ENCODE measurements at regions not wholly inside any gene's neighbourhood (a gene's known extent, or its start where the extent isn't known, plus 50 kb on each side); places are given as distances from the start of the nearest gene placed in this dataset.
"Not testable (repeated sequence)": the region's sequence is repeated elsewhere in the genome, so short reads cannot be mapped to it uniquely, and the experiment has no call there.

DNA sequence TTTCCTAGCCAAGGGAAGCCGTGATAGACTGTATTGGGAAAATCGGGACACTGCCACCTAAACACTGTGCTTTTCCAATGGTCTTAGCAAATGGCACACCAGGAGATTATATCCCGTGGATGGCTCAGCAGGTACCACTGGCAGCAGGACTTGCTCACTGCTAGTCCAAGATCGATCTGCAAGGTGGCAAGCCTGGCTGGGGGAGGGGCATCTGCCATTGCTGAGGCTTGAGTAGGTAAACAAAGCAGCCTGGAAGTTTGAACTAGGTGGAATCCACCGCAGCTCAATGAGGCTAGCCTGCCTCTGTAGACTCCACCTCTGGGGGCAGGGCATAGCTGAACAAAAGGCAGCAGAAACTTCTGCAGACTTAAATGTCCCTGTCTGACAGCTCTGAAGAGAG lies 1262.7 kb upstream of the ZEB2 start:
- not testable (repeated sequence) for H3K4me3 ChIP-seq (ENCODE audit: low read length); H3K4me1 ChIP-seq (ENCODE audit: insufficient read depth, low read length); H3K9me3 ChIP-seq (ENCODE audit: low read depth, low read length); H3K27me3 ChIP-seq (ENCODE audit: insufficient read depth, low read length)

DNA sequence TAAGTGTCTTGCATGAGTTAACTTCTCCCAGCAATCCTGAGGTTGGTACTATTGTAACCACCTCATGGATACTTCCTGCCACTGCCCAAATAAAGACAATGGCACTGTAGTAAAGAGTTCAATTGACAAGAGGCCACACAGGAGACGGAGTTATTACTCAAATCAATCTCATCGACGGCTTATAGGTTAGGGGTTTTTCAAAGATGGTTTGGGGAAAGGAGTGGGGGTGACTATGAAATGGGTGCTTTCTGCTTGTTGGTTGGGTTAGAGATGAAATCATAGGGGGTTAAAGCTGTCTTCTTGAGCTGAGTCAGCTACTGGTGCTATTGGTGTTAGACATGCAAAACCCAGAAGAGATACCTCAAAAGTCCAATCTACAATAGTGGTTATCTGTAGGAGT lies 1258.0 kb upstream of the ZEB2 start:
- Histone ChIP-seq H3K9me3 (ENCODE audit: low read depth, low read length) (no peaks in the 10 kb centered on the region), H3K27me3 (ENCODE audit: insufficient read depth, low read length) (no peaks in the 10 kb centered on the region), H3K4me1 (ENCODE audit: insufficient read depth, low read length) (no peaks in the 10 kb centered on the region), H3K4me3 (ENCODE audit: low read length) (no peak overlapping the region)

DNA sequence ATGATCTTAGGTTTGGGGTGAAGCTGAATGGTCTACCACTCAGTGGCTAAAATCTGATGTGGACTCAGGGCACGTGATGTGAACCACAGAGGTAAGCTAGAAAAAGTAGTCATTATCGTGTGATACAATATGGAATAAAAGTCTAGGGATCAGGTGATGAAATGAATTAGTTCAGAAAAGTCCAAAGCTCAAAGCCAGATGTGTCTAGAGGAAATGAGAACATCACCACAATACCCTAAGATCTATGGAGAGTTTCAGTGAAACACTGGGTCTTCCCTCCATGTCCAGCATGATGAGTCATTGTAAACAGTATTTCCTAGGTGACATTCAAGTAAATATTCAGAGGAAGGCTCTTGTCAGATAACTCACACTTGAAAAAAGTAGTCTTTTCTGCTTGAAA lies 1257.4 kb upstream of the ZEB2 start:
- H3K9me3 ChIP-seq (ENCODE audit: low read depth, low read length), result no peaks in the 10 kb centered on the region
- no peaks in the 10 kb centered on the region for H3K4me1 ChIP-seq (ENCODE audit: insufficient read depth, low read length)
- no peak overlapping the region for H3K4me3 ChIP-seq (ENCODE audit: low read length)
- no peaks in the 10 kb centered on the region for H3K27me3 ChIP-seq (ENCODE audit: insufficient read depth, low read length)

DNA sequence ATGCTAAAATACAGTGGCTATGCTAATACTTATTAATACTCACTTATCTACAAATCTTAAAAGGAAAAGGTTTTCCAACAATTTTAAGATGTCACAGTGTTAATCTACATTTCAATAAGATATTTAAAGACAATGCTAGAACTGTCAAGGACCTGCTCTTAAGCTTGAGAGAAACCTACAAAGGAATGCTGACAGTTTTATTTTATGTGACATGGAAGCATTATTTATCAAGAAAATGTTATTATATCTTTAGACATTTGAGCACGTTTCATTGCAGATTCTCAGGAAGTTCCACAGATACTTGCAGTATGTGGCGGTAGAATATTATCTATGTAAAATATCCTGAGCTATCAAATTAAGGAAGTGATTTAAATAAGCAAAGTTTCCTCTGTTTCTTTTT lies 1255.7 kb upstream of the ZEB2 start:
- H3K4me1 ChIP-seq (ENCODE audit: insufficient read depth, low read length), result no peaks in the 10 kb centered on the region
- H3K4me3 ChIP-seq (ENCODE audit: low read length), result no peak overlapping the region
- H3K27me3 ChIP-seq (ENCODE audit: insufficient read depth, low read length), result no peaks in the 10 kb centered on the region

DNA sequence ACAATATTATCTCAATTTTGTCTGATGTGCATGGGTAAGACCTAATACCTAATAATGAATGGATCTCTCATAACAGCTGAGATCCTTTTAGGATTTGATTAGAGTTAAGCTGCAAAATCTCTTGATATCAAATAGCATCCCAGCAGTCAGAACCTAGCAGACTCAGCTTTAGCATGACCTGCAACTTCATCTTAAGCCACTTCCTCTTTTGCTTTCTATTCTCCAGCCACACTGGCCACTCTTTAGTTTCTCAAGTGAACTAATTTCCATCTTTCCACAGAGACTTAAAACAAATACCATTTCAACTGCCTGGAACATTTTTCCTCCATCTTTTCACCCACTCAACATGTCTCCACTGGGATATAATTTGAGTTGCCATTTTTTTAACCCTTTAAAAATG lies 1251.6 kb upstream of the ZEB2 start:
- no peaks in the 10 kb centered on the region for H3K4me1 ChIP-seq (ENCODE audit: insufficient read depth, low read length)
- H3K9me3 ChIP-seq (ENCODE audit: low read depth, low read length), result no peaks in the 10 kb centered on the region
- H3K27me3 ChIP-seq (ENCODE audit: insufficient read depth, low read length), result no peaks in the 10 kb centered on the region
- no peak overlapping the region for H3K4me3 ChIP-seq (ENCODE audit: low read length)

More for the DNA sequence above, 1255.7 kb upstream of the ZEB2 start:
- H3K9me3 ChIP-seq (ENCODE audit: low read depth, low read length), result no peaks in the 10 kb centered on the region

DNA sequence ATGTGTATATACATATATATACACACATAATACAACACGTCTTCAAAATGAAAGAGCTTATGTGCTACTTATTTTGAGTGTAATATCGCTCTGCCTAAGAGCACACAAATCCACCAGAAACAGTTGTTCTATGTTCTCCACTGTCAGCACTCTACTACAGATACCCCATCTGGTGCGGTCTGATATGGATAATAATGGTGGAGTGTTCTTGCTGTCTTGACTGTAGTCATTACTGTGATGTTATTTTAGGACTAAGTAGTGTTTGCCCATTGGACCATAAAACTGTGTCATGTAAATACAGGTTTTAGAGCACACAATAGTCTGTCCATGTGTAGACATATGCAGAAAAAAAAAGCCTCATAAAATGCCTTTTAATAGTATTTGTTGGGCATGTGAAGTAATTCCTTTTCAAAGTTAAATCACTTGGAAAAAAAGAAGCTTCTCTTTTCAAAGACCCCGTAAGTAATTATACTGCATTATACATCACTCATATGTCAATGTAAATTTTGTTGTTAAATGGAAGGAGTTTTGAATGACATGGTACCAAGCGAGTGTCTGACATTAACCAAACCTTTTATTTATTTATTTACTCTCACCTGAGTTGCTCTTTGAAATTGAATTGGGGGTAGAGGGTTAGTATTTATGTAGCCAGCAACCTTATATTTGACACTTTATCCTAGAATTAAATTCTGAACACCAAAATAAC lies 1249.2 kb upstream of the ZEB2 start:
- H3K4me3 ChIP-seq (ENCODE audit: low read length), result no peak overlapping the region
- no peaks in the 10 kb centered on the region for H3K4me1 ChIP-seq (ENCODE audit: insufficient read depth, low read length)
- no peaks in the 10 kb centered on the region for H3K9me3 ChIP-seq (ENCODE audit: low read depth, low read length)
- no peaks in the 10 kb centered on the region for H3K27me3 ChIP-seq (ENCODE audit: insufficient read depth, low read length)

DNA sequence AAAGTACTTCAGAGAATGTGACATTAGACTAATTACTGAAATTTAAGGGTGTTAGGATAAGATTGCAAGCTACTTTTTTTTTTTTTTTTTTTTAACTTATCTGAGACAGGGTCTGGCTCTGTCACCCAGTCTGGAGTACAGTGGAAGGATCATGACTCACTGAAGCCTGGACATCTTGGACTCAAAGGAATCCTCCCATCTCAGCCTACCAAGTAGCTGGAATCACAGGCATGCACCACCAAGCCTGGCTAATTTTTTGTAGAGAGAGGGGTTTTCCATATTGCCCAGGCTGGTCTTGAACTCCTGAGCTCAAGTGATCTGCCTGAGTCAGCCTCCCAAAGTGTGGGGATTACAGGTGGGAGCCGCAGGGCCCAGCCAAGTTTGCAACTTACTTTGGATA lies 1246.0 kb upstream of the ZEB2 start:
- H3K27me3 ChIP-seq (ENCODE audit: insufficient read depth, low read length), result no peaks in the 10 kb centered on the region
- H3K4me1 ChIP-seq (ENCODE audit: insufficient read depth, low read length), result no peaks in the 10 kb centered on the region
- no peaks in the 10 kb centered on the region for H3K9me3 ChIP-seq (ENCODE audit: low read depth, low read length)
- H3K4me3 ChIP-seq (ENCODE audit: low read length), result no peak overlapping the region

DNA sequence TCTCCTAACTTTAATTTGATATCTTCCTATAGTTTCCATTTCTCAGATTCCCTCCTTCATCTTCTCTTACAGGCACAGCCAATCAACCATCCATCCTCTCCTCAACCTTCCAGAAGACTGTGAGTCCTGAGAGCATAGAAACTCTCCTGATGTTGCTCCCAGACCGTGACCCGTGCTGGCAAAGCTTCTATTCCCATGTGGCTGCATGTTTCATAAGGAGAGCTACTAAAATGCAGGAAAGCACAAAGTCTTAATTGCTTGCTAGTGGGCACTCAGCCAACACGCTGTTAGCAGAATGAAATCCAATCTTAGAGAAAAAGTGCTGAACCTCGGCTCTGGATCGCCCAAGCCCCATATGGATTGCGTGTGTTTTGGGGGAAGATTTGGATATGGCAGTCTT lies 1244.7 kb upstream of the ZEB2 start:
- Histone ChIP-seq H3K27me3 (ENCODE audit: insufficient read depth, low read length) (no peaks in the 10 kb centered on the region), H3K9me3 (ENCODE audit: low read depth, low read length) (no peaks in the 10 kb centered on the region), H3K4me1 (ENCODE audit: insufficient read depth, low read length) (no peaks in the 10 kb centered on the region), H3K4me3 (ENCODE audit: low read length) (no peak overlapping the region)

DNA sequence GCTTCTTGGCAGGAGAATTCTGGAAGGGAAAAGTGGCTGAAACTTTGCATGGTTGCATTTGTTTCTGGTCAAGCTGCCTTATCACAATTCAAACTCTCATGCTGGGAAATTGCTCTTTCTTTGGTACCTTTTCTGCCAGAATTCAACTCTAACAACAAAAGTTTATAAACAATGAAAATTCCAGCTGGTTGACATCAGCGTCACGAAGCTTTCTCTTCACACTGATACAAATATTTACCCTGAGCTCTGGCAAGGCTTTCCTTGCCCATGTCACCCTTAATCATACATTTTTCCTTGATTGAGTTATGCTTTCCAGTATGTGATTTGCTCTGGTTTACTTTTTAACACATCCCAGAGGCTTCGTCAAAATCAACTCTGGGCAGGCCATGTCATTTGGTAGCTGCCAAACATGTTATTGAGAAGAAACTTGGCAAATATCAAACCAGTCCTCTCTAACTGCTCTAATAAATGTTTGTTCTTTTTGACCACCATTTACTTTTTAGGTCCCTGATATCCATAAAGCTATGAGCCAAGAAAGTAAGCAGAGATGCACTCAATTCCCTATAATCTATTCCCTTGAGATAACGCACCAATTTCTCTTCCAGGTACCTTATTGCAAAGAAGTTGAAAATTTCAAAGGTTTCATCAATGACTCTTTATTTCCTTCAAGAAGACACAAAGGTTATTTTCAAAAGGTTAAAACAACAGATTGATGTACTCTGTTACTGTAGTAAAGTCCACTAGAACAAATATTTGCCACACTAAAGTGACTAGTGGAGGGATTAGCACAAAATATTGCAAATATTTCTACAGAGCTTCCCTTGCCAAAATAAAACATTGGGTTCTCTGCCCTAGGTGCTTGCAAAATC lies 1241.1 kb upstream of the ZEB2 start:
- H3K27me3 ChIP-seq (ENCODE audit: insufficient read depth, low read length), result no peaks in the 10 kb centered on the region
- no peaks in the 10 kb centered on the region for H3K4me1 ChIP-seq (ENCODE audit: insufficient read depth, low read length)
- H3K4me3 ChIP-seq (ENCODE audit: low read length), result no peak overlapping the region
- no peaks in the 10 kb centered on the region for H3K9me3 ChIP-seq (ENCODE audit: low read depth, low read length)

DNA sequence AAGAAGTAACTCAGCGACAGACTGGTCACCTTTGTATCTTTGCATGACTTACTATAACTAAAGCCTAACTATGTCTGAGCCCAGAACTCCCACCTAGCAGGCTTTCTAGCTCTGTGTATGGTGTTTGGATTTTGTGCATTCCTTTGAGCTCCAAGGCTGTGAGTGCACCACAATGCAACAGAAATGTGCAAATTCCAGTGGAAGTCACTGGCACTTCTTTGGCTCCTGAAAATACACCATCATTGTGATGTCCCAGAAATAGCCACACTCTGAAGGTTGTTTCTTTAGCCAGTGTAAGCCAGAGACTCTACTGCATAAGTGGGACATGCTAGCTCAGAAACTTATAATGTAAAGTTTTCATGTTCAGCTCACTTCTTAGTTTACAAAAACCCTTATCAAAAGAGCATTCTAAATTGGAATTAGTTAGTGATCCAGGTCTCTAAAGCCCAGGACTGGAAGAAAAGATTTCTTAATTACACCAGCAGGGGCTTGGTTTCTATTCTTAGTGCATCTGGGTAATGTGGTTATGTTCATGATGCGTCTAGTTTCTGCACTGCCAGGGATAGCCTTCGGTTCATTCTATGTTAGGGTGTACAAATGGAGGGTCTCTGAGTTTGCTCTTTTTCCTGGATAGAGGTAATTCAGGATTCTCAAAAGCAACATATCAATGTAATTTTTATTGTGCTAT lies 1239.5 kb upstream of the ZEB2 start:
- no peaks in the 10 kb centered on the region for H3K27me3 ChIP-seq (ENCODE audit: insufficient read depth, low read length)
- H3K4me3 ChIP-seq (ENCODE audit: low read length), result no peak overlapping the region
- H3K4me1 ChIP-seq (ENCODE audit: insufficient read depth, low read length), result no peaks in the 10 kb centered on the region
- H3K9me3 ChIP-seq (ENCODE audit: low read depth, low read length), result no peaks in the 10 kb centered on the region

DNA sequence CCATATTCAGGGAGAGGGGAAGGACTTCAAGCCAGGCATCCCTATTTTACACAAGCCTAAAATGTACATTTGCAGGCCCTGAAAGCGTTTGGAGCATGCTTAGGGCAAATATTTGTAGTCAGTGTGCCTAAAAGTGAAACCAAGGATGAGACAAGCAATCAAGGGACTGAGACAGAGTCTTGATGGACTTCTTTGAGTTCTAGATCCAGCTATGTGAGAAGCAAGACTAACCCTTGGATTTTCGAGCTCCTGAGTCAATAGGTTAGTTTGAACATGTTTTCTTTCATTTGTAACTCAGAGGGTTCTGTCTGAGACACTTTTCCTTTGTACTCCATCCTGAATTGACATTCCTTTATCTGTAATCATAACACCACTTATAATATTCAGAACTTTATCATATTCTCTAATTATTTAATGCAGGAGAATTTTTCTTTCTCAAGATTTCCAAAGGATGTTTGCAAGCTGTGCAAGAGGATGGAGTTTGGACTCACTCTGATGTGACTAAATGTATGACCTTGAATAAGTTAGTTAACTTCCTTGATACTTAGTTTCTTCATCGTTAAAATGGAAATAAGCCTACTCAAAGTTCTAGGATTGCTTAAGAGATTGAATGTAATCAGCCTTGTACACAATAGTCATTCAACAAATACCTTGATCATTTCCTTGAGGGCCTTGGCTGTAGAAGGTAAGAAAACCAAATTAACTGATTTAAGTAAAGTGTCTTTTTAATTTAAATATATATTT lies 1237.8 kb upstream of the ZEB2 start:
- Histone ChIP-seq H3K4me1 (ENCODE audit: insufficient read depth, low read length) (peaks cover 6% of the 10 kb centered on the region), H3K9me3 (ENCODE audit: low read depth, low read length) (no peaks in the 10 kb centered on the region), H3K27me3 (ENCODE audit: insufficient read depth, low read length) (no peaks in the 10 kb centered on the region), H3K4me3 (ENCODE audit: low read length) (no peak overlapping the region)

DNA sequence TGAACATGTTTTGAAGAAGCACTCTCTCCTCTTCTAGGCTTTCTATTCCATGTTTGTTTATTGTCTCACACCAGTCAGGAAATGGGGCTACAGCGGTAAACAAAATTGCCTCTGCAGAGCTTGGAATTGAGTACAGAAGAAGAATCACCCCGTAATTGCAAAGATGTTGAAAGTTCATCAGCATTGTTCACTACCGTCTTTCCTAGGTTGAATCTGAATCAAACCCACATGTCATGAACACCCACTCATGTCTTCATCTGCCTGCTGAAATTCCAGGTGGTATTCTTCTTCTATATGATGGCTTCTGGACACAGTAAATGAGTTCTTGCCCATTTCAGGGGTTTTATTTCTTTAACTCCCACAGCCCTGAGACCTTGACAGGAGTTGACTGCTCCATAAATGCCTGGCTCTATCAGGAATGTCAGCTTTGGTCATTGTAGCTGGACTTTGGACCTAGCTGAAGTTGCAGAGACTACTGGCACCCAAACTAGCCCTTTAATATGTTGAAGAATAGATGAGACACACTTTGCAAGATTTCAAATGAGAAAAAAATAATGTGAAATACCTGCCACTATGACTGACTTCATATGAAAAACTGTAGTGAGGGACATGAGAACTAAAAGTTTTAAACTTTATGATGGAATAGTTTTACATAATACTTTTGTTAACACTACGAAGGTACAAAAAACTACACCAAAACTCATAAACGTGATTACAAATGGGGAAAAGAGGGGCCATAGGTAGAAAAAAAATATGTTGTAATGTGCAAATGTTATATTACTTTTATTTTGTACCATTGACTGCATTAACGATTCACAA lies 1235.3 kb upstream of the ZEB2 start:
- H3K4me3 ChIP-seq (ENCODE audit: low read length), result no peak overlapping the region
- H3K9me3 ChIP-seq (ENCODE audit: low read depth, low read length), result no peaks in the 10 kb centered on the region
- H3K4me1 ChIP-seq (ENCODE audit: insufficient read depth, low read length), result peaks cover 30% of the 10 kb centered on the region

DNA sequence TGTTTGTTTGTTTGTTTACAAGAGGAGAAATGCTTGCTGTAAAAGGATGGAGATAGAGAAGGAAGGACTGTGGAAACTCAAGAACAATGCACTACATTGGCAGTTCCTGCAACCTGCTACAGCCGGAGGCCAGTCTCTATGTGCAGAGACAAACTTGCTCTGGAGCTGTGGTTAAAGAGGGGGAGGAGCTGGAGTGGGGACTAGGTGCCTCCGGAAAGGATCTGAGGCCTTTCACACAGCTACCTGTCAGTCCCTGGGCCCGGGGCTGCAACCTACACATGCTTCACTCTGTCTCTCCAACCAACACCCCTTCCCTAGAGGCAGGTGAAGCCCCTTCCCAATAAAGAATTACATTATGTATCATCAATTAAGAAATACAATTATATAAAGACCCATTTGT lies 1234.0 kb upstream of the ZEB2 start:
- H3K4me1 ChIP-seq (ENCODE audit: insufficient read depth, low read length), result peaks cover 34% of the 10 kb centered on the region

More for the DNA sequence above, 1235.3 kb upstream of the ZEB2 start:
- no peaks in the 10 kb centered on the region for H3K27me3 ChIP-seq (ENCODE audit: insufficient read depth, low read length)

DNA sequence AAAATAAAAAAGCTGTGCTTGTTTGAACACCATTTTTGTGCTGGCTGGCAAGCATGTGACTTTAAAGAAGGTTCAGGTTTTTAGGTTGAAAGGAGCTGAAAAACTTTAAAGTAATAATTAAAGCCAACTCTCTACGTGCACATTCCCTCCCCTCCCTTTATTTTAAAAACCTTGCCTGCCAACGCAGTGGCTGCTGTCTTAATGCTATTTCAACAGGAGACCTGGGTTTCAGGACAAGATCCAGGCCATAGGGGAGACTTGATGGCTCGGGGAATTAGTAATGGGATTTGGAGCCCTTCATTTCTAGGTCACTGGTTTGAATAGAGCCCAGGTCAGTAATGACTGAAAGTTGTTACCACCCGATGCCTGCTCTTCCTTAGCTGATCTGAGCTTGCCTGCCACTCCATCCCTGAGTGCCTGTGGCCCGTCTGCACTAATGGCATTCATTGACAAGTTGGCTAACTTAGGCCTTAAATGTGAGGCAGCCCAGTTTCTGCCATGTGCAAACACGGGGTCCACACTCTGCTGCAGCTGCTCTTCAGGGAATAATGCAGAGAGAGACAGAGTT lies 1233.2 kb upstream of the ZEB2 start:
- Histone ChIP-seq H3K4me1 (ENCODE audit: insufficient read depth, low read length) (peaks cover 34% of the 10 kb centered on the region), H3K4me3 (ENCODE audit: low read length) (no peak overlapping the region)

More for the DNA sequence above, 1234.0 kb upstream of the ZEB2 start:
- no peaks in the 10 kb centered on the region for H3K9me3 ChIP-seq (ENCODE audit: low read depth, low read length)
- no peak overlapping the region for H3K4me3 ChIP-seq (ENCODE audit: low read length)
- H3K27me3 ChIP-seq (ENCODE audit: insufficient read depth, low read length), result no peaks in the 10 kb centered on the region

More for the DNA sequence above, 1233.2 kb upstream of the ZEB2 start:
- Histone ChIP-seq H3K9me3 (ENCODE audit: low read depth, low read length) (no peaks in the 10 kb centered on the region), H3K27me3 (ENCODE audit: insufficient read depth, low read length) (no peaks in the 10 kb centered on the region)

All from mononuclear cell (primary cell).